OCI-LY7 (cell line): ENCODE measurements at regions not wholly inside any gene's neighbourhood (a gene's known extent, or its start where the extent isn't known, plus 50 kb on each side); places are given as distances from the start of the nearest gene placed in this dataset.

Experiments used
- BruUV-seq: library from RNA; stranded (reverse); fragments of 400-500 nt; replicated peaks from 2 replicates; lab custom pipeline; 2021; lab: Mats Ljungman, UMichigan
- CTCF ChIA-PET: fragments of 300-600 bp; sonication (Branson Sonifier 250); formaldehyde crosslinking; loops from one replicate; lab custom pipeline; 2022; ENCODE audit warnings: antibody characterized with exemption; ENCODE audit not compliant: unreplicated experiment; lab: Charles Lee
- POLR2A ChIA-PET: fragments of 300-600 bp; sonication (Branson Sonifier 250); formaldehyde crosslinking; loops from one replicate; lab custom pipeline; 2022; ENCODE audit warnings: antibody characterized with exemption; lab: Charles Lee
- DNase-seq: peaks from one replicate; pipeline ENCODE4 v3.0.0-alpha.2; 2015; ENCODE audit warnings: low spot score
- H2AFZ ChIP-seq: fragments of 200-600 bp; sonication (generic), shearing (Covaris generic); 2 replicates; pipeline ENCODE4 v1.6.1; 2014; ENCODE audit warnings: mild to moderate bottlenecking, antibody characterized with exemption, low read length, moderate library complexity
- H3K27ac ChIP-seq: fragments of 200-600 bp; sonication (generic); 2 replicates; pipeline ENCODE4 v1.5.1; 2014; ENCODE audit warnings: mixed run types, low read depth, mild to moderate bottlenecking, moderate library complexity, low read length, inconsistent platforms; ENCODE audit not compliant: poor library complexity, severe bottlenecking
- H3K36me3 ChIP-seq: fragments of 200-600 bp; sonication (generic); 2 replicates; pipeline ENCODE4 v1.6.1; 2014; ENCODE audit warnings: mild to moderate bottlenecking, antibody characterized with exemption, low read length, moderate library complexity, mixed read lengths; ENCODE audit not compliant: insufficient read depth
- H3K4me1 ChIP-seq: fragments of 200-600 bp; sonication (generic); 2 replicates; pipeline ENCODE4 v1.5.1; 2014; ENCODE audit warnings: mild to moderate bottlenecking, low read length; ENCODE audit not compliant: insufficient read depth, poor library complexity, severe bottlenecking
- H3K4me2 ChIP-seq: fragments of 200-600 bp; sonication (generic); 2 replicates; pipeline ENCODE4 v1.6.1; 2014; ENCODE audit warnings: mild to moderate bottlenecking, low read length
- H3K4me3 ChIP-seq: fragments of 200-600 bp; sonication (generic); 2 replicates; pipeline ENCODE4 v1.5.1; 2014; ENCODE audit warnings: mild to moderate bottlenecking, low read depth, low read length; ENCODE audit not compliant: poor library complexity, severe bottlenecking
- H3K79me2 ChIP-seq: fragments of 200-600 bp; sonication (generic); 2 replicates; pipeline ENCODE4 v1.6.1; 2016; ENCODE audit warnings: low read depth, mild to moderate bottlenecking, low read length, moderate library complexity, mixed read lengths; ENCODE audit not compliant: insufficient read depth
- H3K9me2 ChIP-seq: fragments of 200-600 bp; sonication (generic); 2 replicates; pipeline ENCODE4 v1.6.1; 2016; ENCODE audit warnings: mild to moderate bottlenecking, low read length, mixed read lengths; ENCODE audit not compliant: insufficient read depth
- H3K9me3 ChIP-seq: fragments of 200-600 bp; sonication (generic); 2 replicates; pipeline ENCODE4 v1.6.1; 2014; ENCODE audit warnings: mild to moderate bottlenecking, mixed run types, low read length, mixed read lengths
- H4K20me1 ChIP-seq: fragments of 200-600 bp; sonication (generic); 2 replicates; pipeline ENCODE4 v1.6.1; 2014; ENCODE audit warnings: mild to moderate bottlenecking, antibody characterized with exemption, low read length, moderate library complexity, mixed read lengths; ENCODE audit not compliant: insufficient read depth
- CTCF ChIP-seq: fragments of 200-600 bp; sonication (generic); conservative IDR thresholded peaks from 2 replicates; pipeline ENCODE4 v1.5.1; 2014; ENCODE audit warnings: mild to moderate bottlenecking, antibody characterized with exemption, low read length, moderate library complexity, mixed read lengths
- EZH2phosphoT487 ChIP-seq: fragments of 200-600 bp; sonication (generic); IDR thresholded peaks from 2 replicates; pipeline ENCODE4 v1.6.1; 2018; ENCODE audit warnings: low read depth, borderline replicate concordance, mild to moderate bottlenecking, mixed run types, antibody characterized with exemption, low read length, moderate library complexity, mixed read lengths
- intact Hi-C: fragments of 100-400 bp; cut with micrococcal nuclease; formaldehyde crosslinking; loops from one replicate; pipeline ENCODE4 v1.10.0; 2022; ENCODE audit not compliant: unreplicated experiment

- Histone ChIP-seq H3K79me2 (no peaks in the 10 kb centered on the region), H3K9me3 (no peaks in the 10 kb centered on the region), H3K36me3 (no peaks in the 10 kb centered on the region), H2AFZ (no peak overlapping the region), H4K20me1 (no peaks in the 10 kb centered on the region), H3K4me2 (no peak overlapping the region), H3K4me3 (no peak overlapping the region), H3K4me1 (no peaks in the 10 kb centered on the region), H3K9me2 (peaks cover 4% of the 10 kb centered on the region; the same call in 1 of the 2 replicates), H3K27ac (no peak overlapping the region)
- no TSS peak for BruUV-seq
- intact Hi-C loops = no loop called here
- DNase-seq = no peak
- POLR2A ChIA-PET = interaction anchor here (0.7 kb wide), 1 partner anchor 441 kb away, joined by 3 read pairs; no protein-coding TSS in a partner anchor
- TF ChIP-seq EZH2phosphoT487 (no peak), CTCF (no peak)
- CTCF ChIA-PET = no interaction called here
Observed at GRCh38 chr2:104448661-104449440, 405.1 kb upstream of the POU3F3 start.

GRCh38 chr2:104452558-104452957 lies 401.4 kb upstream of the POU3F3 start:
- no peaks in the 10 kb centered on the region for H3K9me3 ChIP-seq
- BruUV-seq = no TSS peak
- intact Hi-C loops = no loop called here
- DNase-seq = no peak
- no peak overlapping the region for H3K4me3 ChIP-seq
- H3K36me3 ChIP-seq = no peaks in the 10 kb centered on the region
- no peak overlapping the region for H3K27ac ChIP-seq
- no peak for TF ChIP-seq CTCF
- TF ChIP-seq EZH2phosphoT487 = no peak
- no peaks in the 10 kb centered on the region for H3K79me2 ChIP-seq
- no peaks in the 10 kb centered on the region for H4K20me1 ChIP-seq
- CTCF ChIA-PET = no interaction called here
- peaks cover 4% of the 10 kb centered on the region; the same call in 1 of the 2 replicates for H3K9me2 ChIP-seq
- no peak overlapping the region for H3K4me2 ChIP-seq
- no peaks in the 10 kb centered on the region for H3K4me1 ChIP-seq
- POLR2A ChIA-PET = no interaction called here
- no peak overlapping the region for H2AFZ ChIP-seq

- Histone ChIP-seq H2AFZ (no peak overlapping the region), H3K9me2 (no peaks in the 10 kb centered on the region), H3K36me3 (no peaks in the 10 kb centered on the region), H3K4me3 (no peak overlapping the region), H3K4me2 (no peak overlapping the region), H4K20me1 (no peaks in the 10 kb centered on the region), H3K4me1 (no peaks in the 10 kb centered on the region), H3K9me3 (no peaks in the 10 kb centered on the region), H3K27ac (no peak overlapping the region), H3K79me2 (no peaks in the 10 kb centered on the region)
- no TSS peak for BruUV-seq
- TF ChIP-seq CTCF (no peak), EZH2phosphoT487 (no peak)
- intact Hi-C loops = no loop called here
- no peak for DNase-seq
- POLR2A ChIA-PET = interaction anchor here (0.5 kb wide), 1 partner anchor 42 kb away, joined by 3 read pairs; no protein-coding TSS in a partner anchor
- CTCF ChIA-PET = no interaction called here
Observed at GRCh38 chr2:104462731-104463130, 391.2 kb upstream of the POU3F3 start.
